ENCODE measurements at regions not wholly inside any gene's neighbourhood (a gene's known extent, or its start where the extent isn't known, plus 50 kb on each side); places are given as distances from the start of the nearest gene placed in this dataset.
"Not testable (repeated sequence)": the region's sequence is repeated elsewhere in the genome, so short reads cannot be mapped to it uniquely, and the experiment has no call there.

DNA sequence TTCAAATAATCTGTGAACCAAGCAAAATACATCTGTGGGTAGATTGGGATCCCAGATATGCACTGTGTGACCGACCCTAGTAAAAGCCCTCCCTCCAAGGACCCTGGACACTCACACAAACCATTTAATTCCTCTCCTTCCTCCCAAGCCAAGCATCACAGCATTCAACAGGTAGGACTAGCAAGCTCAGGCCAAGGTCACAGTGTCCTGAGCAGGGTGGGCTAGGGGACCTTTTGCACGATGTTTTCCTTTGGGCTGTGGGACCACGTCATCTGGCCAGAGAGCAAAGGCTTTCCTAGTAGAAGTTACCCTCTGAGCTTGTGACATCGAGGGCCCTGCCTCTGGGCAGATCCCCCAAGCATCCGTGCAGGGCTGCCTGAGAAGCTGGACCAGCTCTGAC is 297.6 kb upstream of the ZNF507 start:
- no peaks in the 10 kb centered on the region for H3K36me3 Mint-ChIP-seq (ENCODE audit: low read depth)
- H3K4me3 Mint-ChIP-seq: no peak overlapping the region
- H3K27ac Mint-ChIP-seq: no peak overlapping the region
- H3K9me3 Mint-ChIP-seq: no peaks in the 10 kb centered on the region
- no peaks in the 10 kb centered on the region for H3K4me1 Mint-ChIP-seq (ENCODE audit: low read depth)
- H3K27me3 Mint-ChIP-seq (ENCODE audit: low read depth): peaks cover 2% of the 10 kb centered on the region

- Mint-ChIP-seq H3K36me3 (ENCODE audit: low read depth) (no peaks in the 10 kb centered on the region), H3K4me3 (no peak overlapping the region), H3K4me1 (ENCODE audit: low read depth) (no peaks in the 10 kb centered on the region), H3K27me3 (ENCODE audit: low read depth) (no peaks in the 10 kb centered on the region), H3K9me3 (no peaks in the 10 kb centered on the region), H3K27ac (no peak overlapping the region)
Measured at GRCh38 chr19:32053376-32053775, 292.0 kb upstream of the ZNF507 start.

DNA sequence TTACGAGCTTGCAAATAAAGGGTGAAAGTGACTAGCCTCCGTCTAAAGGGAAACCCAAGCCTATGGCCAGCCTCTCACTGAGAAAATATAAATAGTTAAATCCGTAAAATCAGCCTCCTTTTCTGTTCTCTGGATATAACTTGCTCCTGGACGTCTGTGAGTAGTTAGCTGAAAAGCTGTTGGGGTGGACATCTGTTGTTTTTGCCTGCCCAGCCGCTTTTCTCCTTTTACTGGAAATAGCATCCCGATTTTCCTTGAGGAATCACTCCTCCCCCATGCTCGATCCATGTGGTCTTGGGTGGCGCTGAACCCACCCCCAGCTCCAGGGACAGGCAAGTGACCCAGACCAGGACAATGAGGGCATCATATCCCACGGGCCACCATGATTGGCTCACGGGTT is 291.5 kb upstream of the ZNF507 start:
- no peaks in the 10 kb centered on the region for H3K36me3 Mint-ChIP-seq (ENCODE audit: low read depth)
- H3K27me3 Mint-ChIP-seq (ENCODE audit: low read depth): no peaks in the 10 kb centered on the region
- H3K27ac Mint-ChIP-seq: no peak overlapping the region
- H3K4me3 Mint-ChIP-seq: no peak overlapping the region
- no peaks in the 10 kb centered on the region for H3K9me3 Mint-ChIP-seq
- H3K4me1 Mint-ChIP-seq (ENCODE audit: low read depth): no peaks in the 10 kb centered on the region

DNA sequence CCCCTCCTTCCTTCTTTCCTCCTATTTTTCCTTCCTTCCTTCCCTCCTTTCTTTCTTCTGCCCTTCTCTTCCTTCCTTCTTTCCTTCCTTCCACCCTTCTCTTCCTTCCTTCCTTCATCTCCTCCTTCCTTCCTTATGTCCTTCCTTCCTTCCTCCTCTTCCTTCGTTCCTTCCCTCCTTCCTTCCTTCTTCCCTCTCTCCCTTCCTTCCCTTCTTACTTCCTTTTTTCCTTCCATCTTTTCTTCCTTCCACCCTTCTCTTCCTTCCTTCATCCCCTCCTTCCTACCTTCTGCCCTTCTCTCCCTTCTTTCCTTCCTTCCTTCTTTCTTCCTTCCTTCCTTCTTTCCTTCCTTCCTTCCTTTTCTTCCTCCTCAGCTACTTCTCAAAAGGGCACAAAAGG is 287.3 kb upstream of the ZNF507 start:
- Mint-ChIP-seq H3K27me3 (ENCODE audit: low read depth) (no peaks in the 10 kb centered on the region), H3K9me3 (no peaks in the 10 kb centered on the region), H3K4me3 (no peak overlapping the region), H3K27ac (no peak overlapping the region), H3K36me3 (ENCODE audit: low read depth) (no peaks in the 10 kb centered on the region), H3K4me1 (ENCODE audit: low read depth) (no peaks in the 10 kb centered on the region)

GRCh38 chr19:32061315-32061714 is 284.1 kb upstream of the ZNF507 start:
- Mint-ChIP-seq H3K27me3 (ENCODE audit: low read depth) (no peaks in the 10 kb centered on the region), H3K4me3 (no peak overlapping the region), H3K4me1 (ENCODE audit: low read depth) (no peaks in the 10 kb centered on the region), H3K27ac (no peak overlapping the region), H3K9me3 (no peaks in the 10 kb centered on the region), H3K36me3 (ENCODE audit: low read depth) (no peaks in the 10 kb centered on the region)

DNA sequence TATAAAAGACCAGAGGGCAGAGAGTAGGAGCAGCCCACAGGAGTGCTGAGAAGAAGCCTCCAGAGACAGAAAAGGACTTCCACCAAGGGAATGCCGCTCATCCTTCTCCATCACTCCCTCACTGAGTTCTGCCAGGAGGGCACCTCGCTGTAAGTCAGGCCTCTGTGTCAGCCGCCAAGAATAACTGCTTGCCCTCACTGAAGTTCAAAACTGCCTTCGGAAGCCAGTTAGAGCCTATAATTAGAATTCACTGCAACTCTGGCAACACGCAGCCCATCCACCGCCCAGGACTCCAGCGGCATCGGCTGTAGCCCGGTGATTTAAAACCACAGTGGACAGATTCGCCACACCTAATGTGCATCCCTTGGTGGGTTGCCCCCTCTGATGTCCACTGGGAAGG is 281.8 kb upstream of the ZNF507 start:
- H3K4me1 Mint-ChIP-seq (ENCODE audit: low read depth): no peaks in the 10 kb centered on the region
- no peaks in the 10 kb centered on the region for H3K27me3 Mint-ChIP-seq (ENCODE audit: low read depth)
- H3K36me3 Mint-ChIP-seq (ENCODE audit: low read depth): no peaks in the 10 kb centered on the region
- no peak overlapping the region for H3K4me3 Mint-ChIP-seq
- H3K9me3 Mint-ChIP-seq: no peaks in the 10 kb centered on the region
- H3K27ac Mint-ChIP-seq: no peak overlapping the region

DNA sequence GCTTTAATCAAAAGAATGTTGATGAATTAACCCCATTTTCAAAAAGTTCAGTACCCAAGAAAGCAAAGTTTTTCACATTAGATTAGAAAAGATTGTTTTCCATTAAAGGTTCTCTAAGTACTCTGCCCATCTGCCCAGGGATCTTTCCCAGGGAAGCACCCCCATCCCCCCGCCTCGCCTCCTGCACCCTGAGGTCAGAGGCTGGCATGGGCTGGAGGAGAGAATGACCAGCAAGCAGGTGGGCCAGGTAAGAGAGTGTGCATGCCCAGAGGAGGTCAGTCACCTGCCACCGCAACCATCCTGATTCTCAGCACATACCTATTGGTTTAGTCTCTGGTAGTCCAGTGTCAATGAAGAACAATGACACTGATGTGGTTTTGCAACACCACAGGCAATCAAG is 279.4 kb upstream of the ZNF507 start:
- H3K27ac Mint-ChIP-seq: no peak overlapping the region
- H3K4me3 Mint-ChIP-seq: no peak overlapping the region
- no peaks in the 10 kb centered on the region for H3K36me3 Mint-ChIP-seq (ENCODE audit: low read depth)
- no peaks in the 10 kb centered on the region for H3K9me3 Mint-ChIP-seq
- H3K4me1 Mint-ChIP-seq (ENCODE audit: low read depth): no peaks in the 10 kb centered on the region
- H3K27me3 Mint-ChIP-seq (ENCODE audit: low read depth): no peaks in the 10 kb centered on the region

DNA sequence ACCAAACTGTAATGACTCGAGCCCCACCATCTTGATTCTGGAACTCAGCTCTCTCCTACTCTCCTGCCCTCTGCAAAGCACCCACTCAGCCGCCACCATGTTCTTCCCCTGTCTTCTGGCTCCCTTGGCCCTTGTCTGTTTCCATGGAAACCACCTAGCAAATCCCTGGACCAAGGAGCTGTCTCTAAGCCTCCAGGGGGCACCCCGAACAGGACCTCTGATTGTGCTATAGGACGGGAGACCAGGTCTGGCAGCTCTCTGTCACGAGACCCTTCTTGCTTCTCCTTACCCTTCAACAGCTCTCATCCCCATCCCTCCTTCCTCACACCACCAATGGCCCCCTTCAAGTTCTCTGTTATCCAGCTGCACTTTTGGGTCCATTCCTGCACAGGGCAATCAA is 277.7 kb upstream of the ZNF507 start:
- no peak overlapping the region for H3K27ac Mint-ChIP-seq
- H3K9me3 Mint-ChIP-seq: no peaks in the 10 kb centered on the region
- H3K4me3 Mint-ChIP-seq: no peak overlapping the region
- no peaks in the 10 kb centered on the region for H3K27me3 Mint-ChIP-seq (ENCODE audit: low read depth)
- H3K36me3 Mint-ChIP-seq (ENCODE audit: low read depth): no peaks in the 10 kb centered on the region
- H3K4me1 Mint-ChIP-seq (ENCODE audit: low read depth): no peaks in the 10 kb centered on the region

GRCh38 chr19:32068793-32069192 is 276.6 kb upstream of the ZNF507 start:
- Mint-ChIP-seq H3K4me3 (no peak overlapping the region), H3K36me3 (ENCODE audit: low read depth) (no peaks in the 10 kb centered on the region), H3K4me1 (ENCODE audit: low read depth) (no peaks in the 10 kb centered on the region), H3K9me3 (no peaks in the 10 kb centered on the region), H3K27ac (no peak overlapping the region), H3K27me3 (ENCODE audit: low read depth) (no peaks in the 10 kb centered on the region)

GRCh38 chr19:32070101-32070500 is 275.3 kb upstream of the ZNF507 start:
- H3K9me3 Mint-ChIP-seq: no peaks in the 10 kb centered on the region
- H3K27ac Mint-ChIP-seq: no peak overlapping the region
- H3K4me1 Mint-ChIP-seq (ENCODE audit: low read depth): no peaks in the 10 kb centered on the region
- no peak overlapping the region for H3K4me3 Mint-ChIP-seq
- no peaks in the 10 kb centered on the region for H3K36me3 Mint-ChIP-seq (ENCODE audit: low read depth)
- no peaks in the 10 kb centered on the region for H3K27me3 Mint-ChIP-seq (ENCODE audit: low read depth)

- Mint-ChIP-seq H3K4me1 (ENCODE audit: low read depth) (no peaks in the 10 kb centered on the region), H3K27me3 (ENCODE audit: low read depth) (no peaks in the 10 kb centered on the region), H3K27ac (no peak overlapping the region), H3K36me3 (ENCODE audit: low read depth) (no peaks in the 10 kb centered on the region), H3K4me3 (no peak overlapping the region), H3K9me3 (peaks cover 7% of the 10 kb centered on the region)
Measured at GRCh38 chr19:32082028-32082427, 263.4 kb upstream of the ZNF507 start.

- H3K4me1 Mint-ChIP-seq (ENCODE audit: low read depth); H3K27ac Mint-ChIP-seq; H3K27me3 Mint-ChIP-seq (ENCODE audit: low read depth); H3K4me3 Mint-ChIP-seq; H3K36me3 Mint-ChIP-seq (ENCODE audit: low read depth): not testable (repeated sequence)
- H3K9me3 Mint-ChIP-seq: peaks cover 11% of the 10 kb centered on the region
Measured at GRCh38 chr19:32084756-32085363, 260.6 kb upstream of the ZNF507 start.

DNA sequence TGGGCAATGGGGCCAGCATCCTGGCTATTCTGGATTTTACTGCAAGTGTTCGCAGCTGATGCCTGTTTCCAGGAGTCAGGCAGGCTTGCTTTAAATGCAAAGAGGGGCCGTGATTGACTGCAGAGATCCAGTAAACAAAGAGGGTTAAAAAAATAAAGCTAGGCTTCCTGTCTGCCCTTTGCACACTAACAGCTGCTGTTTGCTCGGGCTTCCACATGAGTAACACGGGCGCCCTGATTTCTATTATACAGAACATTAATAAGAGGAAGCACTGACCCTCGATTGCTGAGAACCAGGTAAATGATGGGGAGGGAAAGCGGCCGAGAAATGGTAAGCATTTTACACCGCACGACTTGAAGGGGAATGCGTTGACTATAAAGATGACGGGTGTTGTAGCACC is 254.2 kb upstream of the ZNF507 start:
- no peak overlapping the region for H3K4me3 Mint-ChIP-seq
- H3K4me1 Mint-ChIP-seq (ENCODE audit: low read depth): no peaks in the 10 kb centered on the region

GRCh38 chr19:32097011-32097410 is 248.4 kb upstream of the ZNF507 start:
- Mint-ChIP-seq H3K4me1 (ENCODE audit: low read depth) (no peaks in the 10 kb centered on the region), H3K4me3 (no peak overlapping the region), H3K36me3 (ENCODE audit: low read depth) (no peaks in the 10 kb centered on the region), H3K27me3 (ENCODE audit: low read depth) (no peaks in the 10 kb centered on the region), H3K9me3 (peaks cover 6% of the 10 kb centered on the region), H3K27ac (no peak overlapping the region)

More for the DNA sequence above, 254.2 kb upstream of the ZNF507 start:
- peaks cover 11% of the 10 kb centered on the region for H3K9me3 Mint-ChIP-seq
- no peaks in the 10 kb centered on the region for H3K27me3 Mint-ChIP-seq (ENCODE audit: low read depth)
- H3K36me3 Mint-ChIP-seq (ENCODE audit: low read depth): no peaks in the 10 kb centered on the region
- no peak overlapping the region for H3K27ac Mint-ChIP-seq

GRCh38 chr19:32097620-32098019 is 247.8 kb upstream of the ZNF507 start:
- H3K27ac Mint-ChIP-seq: no peak overlapping the region
- no peaks in the 10 kb centered on the region for H3K36me3 Mint-ChIP-seq (ENCODE audit: low read depth)
- no peak overlapping the region for H3K4me3 Mint-ChIP-seq
- peaks cover 6% of the 10 kb centered on the region for H3K9me3 Mint-ChIP-seq
- H3K27me3 Mint-ChIP-seq (ENCODE audit: low read depth): no peaks in the 10 kb centered on the region
- H3K4me1 Mint-ChIP-seq (ENCODE audit: low read depth): no peaks in the 10 kb centered on the region

GRCh38 chr19:32098968-32099367 is 246.4 kb upstream of the ZNF507 start:
- H3K27me3 Mint-ChIP-seq (ENCODE audit: low read depth): no peaks in the 10 kb centered on the region
- no peak overlapping the region for H3K27ac Mint-ChIP-seq
- no peaks in the 10 kb centered on the region for H3K36me3 Mint-ChIP-seq (ENCODE audit: low read depth)
- no peak overlapping the region for H3K4me3 Mint-ChIP-seq
- H3K9me3 Mint-ChIP-seq: no peaks in the 10 kb centered on the region
- no peaks in the 10 kb centered on the region for H3K4me1 Mint-ChIP-seq (ENCODE audit: low read depth)
